RPMI7951 (cell line): ENCODE measurements at regions not wholly inside any gene's neighbourhood (a gene's known extent, or its start where the extent isn't known, plus 50 kb on each side); places are given as distances from the start of the nearest gene placed in this dataset.

Experiments used
- DNase-seq: peaks from one replicate; pipeline ENCODE4 v3.0.0-alpha.2; 2012; ENCODE audit warnings: low read depth

- no peak for DNase-seq
Measured at GRCh38 chr3:90015688-90016356, 908.4 kb downstream of the EPHA3 start.

- no peak for DNase-seq
Measured at GRCh38 chr3:90016555-90016954, 909.1 kb downstream of the EPHA3 start.

GRCh38 chr3:90018779-90019178, 911.4 kb downstream of the EPHA3 start:
- no peak for DNase-seq

- DNase-seq: no peak
Measured at GRCh38 chr3:90025019-90025418, 917.6 kb downstream of the EPHA3 start.

- DNase-seq: no peak
Measured at GRCh38 chr3:90026406-90026805, 919.0 kb downstream of the EPHA3 start.

GRCh38 chr3:90031121-90031520, 923.7 kb downstream of the EPHA3 start:
- DNase-seq: no peak

- DNase-seq: no peak
Measured at GRCh38 chr3:90032980-90033641, 925.7 kb downstream of the EPHA3 start.

- DNase-seq: no peak
Measured at GRCh38 chr3:90034038-90034437, 926.6 kb downstream of the EPHA3 start.

GRCh38 chr3:90035643-90036042, 928.2 kb downstream of the EPHA3 start:
- DNase-seq: no peak

GRCh38 chr3:90036939-90037469, 929.6 kb downstream of the EPHA3 start:
- DNase-seq: no peak

GRCh38 chr3:90039994-90040393, 932.6 kb downstream of the EPHA3 start:
- DNase-seq: no peak

GRCh38 chr3:90040554-90040953, 933.1 kb downstream of the EPHA3 start:
- no peak for DNase-seq

- no peak for DNase-seq
Measured at GRCh38 chr3:90041995-90042394, 934.6 kb downstream of the EPHA3 start.

- no peak for DNase-seq
Measured at GRCh38 chr3:90043287-90043686, 935.9 kb downstream of the EPHA3 start.

- DNase-seq: no peak
Measured at GRCh38 chr3:90044084-90044816, 936.8 kb downstream of the EPHA3 start.

GRCh38 chr3:90052425-90052950, 945.1 kb downstream of the EPHA3 start:
- DNase-seq: no peak

- no peak for DNase-seq
Measured at GRCh38 chr3:90054311-90054710, 946.9 kb downstream of the EPHA3 start.

GRCh38 chr3:90055666-90056065, 948.2 kb downstream of the EPHA3 start:
- DNase-seq: no peak

GRCh38 chr3:90056281-90057032, 949.0 kb downstream of the EPHA3 start:
- no peak for DNase-seq

- DNase-seq: no peak
Measured at GRCh38 chr3:90062016-90062415, 954.6 kb downstream of the EPHA3 start.

- no peak for DNase-seq
Measured at GRCh38 chr3:90062631-90063200, 955.3 kb downstream of the EPHA3 start.
